Peyer's patch (tissue), 4 donors: ENCODE measurements at regions not wholly inside any gene's neighbourhood (a gene's known extent, or its start where the extent isn't known, plus 50 kb on each side); places are given as distances from the start of the nearest gene placed in this dataset.
A peak's percentile ranks its signal among the peaks of the same experiment; 100 is the strongest.

ENCODE experiments used
- DNase-seq, 3 donors: peaks; one replicate each; pipeline ENCODE4 v3.0.0-alpha.2; 2017 to 2019
- H3K27ac ChIP-seq, 4 donors: fragments of 200-600 bp; sonication (generic); one replicate each; pipeline ENCODE4 v1.5.1; 2016 to 2019
- H3K27me3 ChIP-seq, 2 donors: fragments of 200-600 bp; sonication (generic); one replicate each; pipeline ENCODE4 v1.5.1; 2019
- H3K36me3 ChIP-seq, 3 donors: fragments of 200-600 bp; sonication (generic); one replicate each; pipeline ENCODE4 v1.5.1; 2016 to 2019
- H3K4me1 ChIP-seq, 4 donors: fragments of 200-600 bp; sonication (generic); one replicate each; pipeline ENCODE4 v1.5.1; 2016 to 2019
- H3K4me3 ChIP-seq, 4 donors: fragments of 200-600 bp; sonication (generic); 1 replicate in 3 of 4; 2 replicates in 1 of 4; pipeline ENCODE4 v1.5.1; 2016 to 2019; ENCODE audit warnings: mild to moderate bottlenecking in 1 of 4
- H3K9me3 ChIP-seq, 4 donors: fragments of 200-600 bp; sonication (generic); one replicate each; pipeline ENCODE4 v1.5.1; 2016 to 2019; ENCODE audit warnings: mild to moderate bottlenecking in 1 of 4
- POLR2A ChIP-seq, 2 donors: fragments of 450-650 bp; IDR thresholded peaks; one replicate each; pipeline ENCODE4 v1.5.1; 2017; ENCODE audit warnings: antibody characterized with exemption in 2 of 2, mild to moderate bottlenecking in 2 of 2, moderate library complexity in 2 of 2
- TF ChIP-seq, protein P1 (sequence below), 6 experiments: fragments of 450-650 bp in 4 of 6; fragments of 200-600 bp in 2 of 6; sonication (generic) in 1 of 6; IDR thresholded peaks; one replicate each; pipeline ENCODE4 v1.5.1; 2017 to 2019; ENCODE audit warnings: antibody characterized with exemption in 6 of 6, mild to moderate bottlenecking in 3 of 6, moderate library complexity in 1 of 6

DNA sequence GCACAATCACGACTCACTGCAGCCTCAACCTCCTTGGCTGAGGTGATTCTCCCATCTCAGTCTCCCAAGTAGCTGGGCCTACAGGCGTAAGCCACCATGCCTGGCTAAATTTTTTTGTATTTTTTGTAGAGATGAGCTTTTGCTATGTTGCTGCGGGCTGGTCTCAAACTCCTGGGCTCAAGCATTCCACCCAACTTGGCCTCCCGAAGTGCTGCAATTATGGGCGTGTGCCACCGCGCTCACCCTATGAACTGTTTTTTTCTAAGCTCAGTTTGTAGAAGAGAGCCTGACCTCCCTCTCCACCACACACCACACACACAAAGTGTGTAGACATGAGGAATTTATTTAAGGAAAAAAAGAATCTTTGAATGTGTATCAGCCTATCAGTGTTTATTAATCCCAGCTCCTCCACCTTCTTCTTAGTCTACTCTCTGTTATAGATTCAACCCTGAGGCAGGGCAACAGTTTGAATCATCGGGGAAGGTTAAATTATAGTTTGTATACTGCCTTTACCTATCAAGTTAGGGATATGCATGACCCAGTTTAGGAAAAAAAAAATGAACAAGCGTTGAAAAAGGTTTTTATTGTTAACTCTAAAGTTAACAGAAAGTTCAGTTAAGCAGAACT is 74.1 kb downstream of the PLEKHG1 start:
- Histone ChIP-seq H3K27ac (peak overlapping the region in 3 of 4 donors; percentile 6 to 37 (median 29)), H3K27me3 (no peaks in the 10 kb centered on the region), H3K36me3 (no peaks in the 10 kb centered on the region), H3K4me1 (peaks cover 0 to 24% (median 0%) of the 10 kb centered on the region in 4 donors), H3K4me3 (no peak overlapping the region), H3K9me3 (no peaks in the 10 kb centered on the region)
- no peak for DNase-seq
- TF ChIP-seq, protein P1, sequence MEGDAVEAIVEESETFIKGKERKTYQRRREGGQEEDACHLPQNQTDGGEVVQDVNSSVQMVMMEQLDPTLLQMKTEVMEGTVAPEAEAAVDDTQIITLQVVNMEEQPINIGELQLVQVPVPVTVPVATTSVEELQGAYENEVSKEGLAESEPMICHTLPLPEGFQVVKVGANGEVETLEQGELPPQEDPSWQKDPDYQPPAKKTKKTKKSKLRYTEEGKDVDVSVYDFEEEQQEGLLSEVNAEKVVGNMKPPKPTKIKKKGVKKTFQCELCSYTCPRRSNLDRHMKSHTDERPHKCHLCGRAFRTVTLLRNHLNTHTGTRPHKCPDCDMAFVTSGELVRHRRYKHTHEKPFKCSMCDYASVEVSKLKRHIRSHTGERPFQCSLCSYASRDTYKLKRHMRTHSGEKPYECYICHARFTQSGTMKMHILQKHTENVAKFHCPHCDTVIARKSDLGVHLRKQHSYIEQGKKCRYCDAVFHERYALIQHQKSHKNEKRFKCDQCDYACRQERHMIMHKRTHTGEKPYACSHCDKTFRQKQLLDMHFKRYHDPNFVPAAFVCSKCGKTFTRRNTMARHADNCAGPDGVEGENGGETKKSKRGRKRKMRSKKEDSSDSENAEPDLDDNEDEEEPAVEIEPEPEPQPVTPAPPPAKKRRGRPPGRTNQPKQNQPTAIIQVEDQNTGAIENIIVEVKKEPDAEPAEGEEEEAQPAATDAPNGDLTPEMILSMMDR (IDR thresholded peaks at IDR 0.05), result no peak
- no peak for TF ChIP-seq POLR2A (IDR thresholded peaks at IDR 0.05)

DNA sequence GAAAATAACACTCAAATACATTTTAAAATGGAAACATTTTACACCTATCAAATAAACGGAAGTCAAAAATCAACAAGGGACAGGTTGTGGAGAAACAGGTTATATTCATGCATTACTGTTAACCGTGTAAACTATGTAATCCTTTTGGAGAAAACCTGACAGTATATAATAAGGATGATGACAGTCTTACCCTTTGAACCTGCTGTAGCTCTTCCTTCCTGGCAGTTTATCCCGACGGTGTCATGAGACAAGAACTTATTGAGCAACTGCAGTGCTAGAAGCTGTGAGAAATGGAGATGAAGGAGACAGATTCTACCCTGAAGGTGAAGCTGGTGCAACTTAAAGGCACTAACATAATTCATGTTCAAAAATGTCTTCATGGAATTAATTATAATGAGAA is 76.7 kb downstream of the PLEKHG1 start:
- Histone ChIP-seq H3K27ac (no peak overlapping the region), H3K36me3 (no peaks in the 10 kb centered on the region), H3K4me3 (no peak overlapping the region), H3K27me3 (no peaks in the 10 kb centered on the region), H3K9me3 (no peaks in the 10 kb centered on the region), H3K4me1 (peaks cover 0 to 14% (median 0%) of the 10 kb centered on the region in 4 donors)
- no peak for DNase-seq
- TF ChIP-seq, protein P1 (IDR thresholded peaks at IDR 0.05), result no peak
- TF ChIP-seq POLR2A (IDR thresholded peaks at IDR 0.05), result no peak

DNA sequence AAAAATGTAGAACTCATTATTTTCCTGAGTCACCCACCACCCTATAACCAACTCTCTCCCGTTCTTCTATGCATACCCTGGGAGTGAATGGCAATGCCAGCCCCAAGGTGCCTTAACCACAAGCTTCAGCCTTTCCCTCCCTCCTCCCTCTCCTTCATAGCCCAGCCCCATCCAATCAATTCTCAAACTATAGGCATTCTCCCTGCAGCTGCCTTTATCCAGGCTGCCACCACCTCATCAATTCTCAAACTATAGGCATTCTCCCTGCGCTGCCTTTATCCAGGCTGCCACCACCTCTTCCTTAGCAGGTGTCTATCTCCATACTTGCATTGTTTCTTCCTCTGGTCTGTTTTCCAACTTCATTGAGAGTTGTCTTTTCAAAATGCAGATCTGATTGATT is 77.1 kb downstream of the PLEKHG1 start:
- no peaks in the 10 kb centered on the region for H3K9me3 ChIP-seq

DNA sequence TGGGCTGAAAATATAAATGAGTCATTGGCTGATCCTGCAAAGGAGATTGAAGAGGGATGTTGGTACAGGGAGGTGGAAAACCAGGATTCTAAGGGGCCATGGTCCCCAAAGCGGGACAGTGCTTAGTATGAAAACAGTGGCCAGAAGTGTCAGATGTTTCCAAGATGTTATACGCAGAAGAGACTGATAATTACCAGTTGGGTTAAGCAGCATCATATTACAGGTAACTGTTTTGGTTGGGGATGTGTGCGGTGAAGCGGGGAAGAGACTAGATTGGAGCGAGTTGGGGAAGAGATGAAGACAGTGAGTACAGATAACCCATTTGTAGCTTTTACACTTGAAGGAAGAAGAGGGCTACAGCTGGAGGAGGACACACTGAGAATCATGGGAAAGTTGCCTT is 80.8 kb downstream of the PLEKHG1 start:
- Histone ChIP-seq H3K4me3 (no peak overlapping the region), H3K27me3 (no peaks in the 10 kb centered on the region), H3K27ac (no peak overlapping the region), H3K36me3 (no peaks in the 10 kb centered on the region), H3K4me1 (peaks cover 0 to 4% (median 0%) of the 10 kb centered on the region in 4 donors), H3K9me3 (no peaks in the 10 kb centered on the region)
- DNase-seq, result no peak
- TF ChIP-seq POLR2A (IDR thresholded peaks at IDR 0.05), result no peak
- TF ChIP-seq, protein P1 (IDR thresholded peaks at IDR 0.05), result no peak

More for the DNA sequence above, 77.1 kb downstream of the PLEKHG1 start:
- DNase-seq, result no peak
- no peak for TF ChIP-seq POLR2A (IDR thresholded peaks at IDR 0.05)
- TF ChIP-seq, protein P1 (IDR thresholded peaks at IDR 0.05), result no peak
- Histone ChIP-seq H3K36me3 (no peaks in the 10 kb centered on the region), H3K27ac (no peak overlapping the region), H3K4me1 (peaks cover 0 to 14% (median 0%) of the 10 kb centered on the region in 4 donors), H3K27me3 (no peaks in the 10 kb centered on the region), H3K4me3 (no peak overlapping the region)

DNA sequence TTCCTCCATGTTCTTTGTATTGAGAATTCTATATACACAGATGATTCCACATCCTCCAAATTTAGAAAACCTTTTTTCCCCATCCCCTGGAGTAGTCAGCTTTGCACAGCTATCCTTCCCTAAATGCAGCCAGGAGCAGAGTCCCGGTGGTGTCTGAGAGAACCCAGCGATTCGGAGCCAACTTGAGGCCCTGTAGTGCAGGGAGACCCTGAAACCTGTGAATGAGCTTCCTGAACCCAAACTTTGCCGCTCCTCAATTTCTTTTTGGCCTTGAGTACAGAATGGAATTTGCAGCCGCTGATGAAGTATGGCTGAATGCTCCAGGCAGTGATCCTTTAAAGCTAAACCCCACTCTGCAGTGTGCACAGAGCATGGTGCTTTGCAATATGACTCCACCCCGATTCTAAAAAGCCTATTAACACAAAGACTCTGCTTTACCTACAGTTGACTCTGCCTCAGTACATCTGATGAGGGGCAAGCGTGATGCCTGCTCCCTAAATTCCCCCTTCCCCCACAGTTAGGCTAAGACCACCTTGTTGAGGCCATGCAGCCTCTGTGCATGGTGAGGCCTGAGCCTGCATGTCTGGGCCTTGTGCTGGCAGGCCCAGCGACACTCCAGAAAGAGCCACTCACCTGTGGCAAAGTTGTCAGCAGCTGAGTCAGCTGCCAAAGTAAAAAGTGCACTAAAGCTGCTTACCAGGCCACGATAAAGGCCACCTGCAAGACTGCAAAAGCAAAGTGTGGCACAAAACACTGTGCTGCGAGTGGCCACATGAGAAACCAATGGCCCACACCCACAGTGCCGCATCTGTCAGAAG is 82.1 kb downstream of the PLEKHG1 start:
- Histone ChIP-seq H3K4me1 (peaks cover 0 to 4% (median 0%) of the 10 kb centered on the region in 4 donors), H3K4me3 (no peak overlapping the region), H3K9me3 (no peaks in the 10 kb centered on the region), H3K36me3 (no peaks in the 10 kb centered on the region), H3K27me3 (no peaks in the 10 kb centered on the region), H3K27ac (peak overlapping the region in 1 of 4 donors; percentile 62)
- DNase-seq, result no peak
- TF ChIP-seq POLR2A (IDR thresholded peaks at IDR 0.05), result no peak
- TF ChIP-seq, protein P1 (IDR thresholded peaks at IDR 0.05), result no peak
